GM12801 (cell line): ENCODE measurements at regions not wholly inside any gene's neighbourhood (a gene's known extent, or its start where the extent isn't known, plus 50 kb on each side); places are given as distances from the start of the nearest gene placed in this dataset.

ENCODE experiments used
- CTCF ChIP-seq: IDR thresholded peaks from one replicate; pipeline ENCODE4 v1.5.1; 2011; ENCODE audit warnings: control low read depth; ENCODE audit not compliant: insufficient read length; ENCODE audit errors: extremely low read depth

- TF ChIP-seq CTCF = no peak
These were observed 387.9 kb downstream of the DAD1 start for GRCh38 chr14:22200977-22201605.

- no peak for TF ChIP-seq CTCF
These were observed 394.4 kb downstream of the DAD1 start for GRCh38 chr14:22194664-22195063.

- no peak for TF ChIP-seq CTCF
These were observed 398.4 kb downstream of the DAD1 start for GRCh38 chr14:22190411-22191191.

GRCh38 chr14:22189881-22190280 is 399.1 kb downstream of the DAD1 start:
- no peak for TF ChIP-seq CTCF

- no peak for TF ChIP-seq CTCF
These were observed 400.7 kb downstream of the DAD1 start for GRCh38 chr14:22188318-22188717.

- TF ChIP-seq CTCF = no peak
These were observed 403.2 kb downstream of the DAD1 start for GRCh38 chr14:22185789-22186188.

- TF ChIP-seq CTCF = no peak
These were observed 403.8 kb downstream of the DAD1 start for GRCh38 chr14:22185191-22185590.
